ENCODE measurements at regions not wholly inside any gene's neighbourhood (a gene's known extent, or its start where the extent isn't known, plus 50 kb on each side); places are given as distances from the start of the nearest gene placed in this dataset.

DNA sequence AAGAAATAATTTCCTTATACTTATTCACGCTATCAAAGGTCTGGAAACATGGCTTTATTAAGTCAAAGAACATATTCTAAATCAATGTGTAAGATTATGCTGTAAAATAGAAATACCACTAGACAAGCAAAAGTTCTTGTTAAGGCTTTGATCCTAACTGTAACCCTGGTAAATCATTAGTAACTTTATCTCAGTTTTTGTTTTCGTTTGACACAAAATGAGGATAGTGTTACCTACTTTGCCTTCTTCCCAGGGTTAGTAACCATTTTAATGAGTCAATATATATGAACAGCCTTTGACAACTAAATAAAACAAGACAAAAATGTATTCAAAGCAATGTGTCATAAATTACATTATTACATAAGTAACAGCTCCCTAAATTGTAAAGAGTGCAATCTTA is 1336.3 kb downstream of the FAM181B start:
- Mint-ChIP-seq H3K4me3 (no peak overlapping the region), H3K36me3 (no peaks in the 10 kb centered on the region), H3K27me3 (ENCODE audit: insufficient read depth, low read depth) (no peaks in the 10 kb centered on the region), H3K27ac (no peak overlapping the region), H3K9me3 (no peaks in the 10 kb centered on the region), H3K4me1 (no peaks in the 10 kb centered on the region)
- Histone ChIP-seq H3K79me2 (ENCODE audit: low read depth) (no peaks in the 10 kb centered on the region), H3K27ac (no peak overlapping the region), H3K9ac (no peak overlapping the region), H3K4me1 (no peaks in the 10 kb centered on the region), H2AFZ (replicated peaks) (no peak overlapping the region), H3K4me2 (no peak overlapping the region), H3K36me3 (no peaks in the 10 kb centered on the region), H3K9me3 (ENCODE audit: low read depth) (no peaks in the 10 kb centered on the region), H3K27me3 (no peaks in the 10 kb centered on the region), H3K4me3 (no peak overlapping the region), H4K20me1 (ENCODE audit: low read depth) (no peaks in the 10 kb centered on the region), H3F3A (ENCODE audit: low read depth) (no peaks in the 10 kb centered on the region)
- TF ChIP-seq, protein P1, sequence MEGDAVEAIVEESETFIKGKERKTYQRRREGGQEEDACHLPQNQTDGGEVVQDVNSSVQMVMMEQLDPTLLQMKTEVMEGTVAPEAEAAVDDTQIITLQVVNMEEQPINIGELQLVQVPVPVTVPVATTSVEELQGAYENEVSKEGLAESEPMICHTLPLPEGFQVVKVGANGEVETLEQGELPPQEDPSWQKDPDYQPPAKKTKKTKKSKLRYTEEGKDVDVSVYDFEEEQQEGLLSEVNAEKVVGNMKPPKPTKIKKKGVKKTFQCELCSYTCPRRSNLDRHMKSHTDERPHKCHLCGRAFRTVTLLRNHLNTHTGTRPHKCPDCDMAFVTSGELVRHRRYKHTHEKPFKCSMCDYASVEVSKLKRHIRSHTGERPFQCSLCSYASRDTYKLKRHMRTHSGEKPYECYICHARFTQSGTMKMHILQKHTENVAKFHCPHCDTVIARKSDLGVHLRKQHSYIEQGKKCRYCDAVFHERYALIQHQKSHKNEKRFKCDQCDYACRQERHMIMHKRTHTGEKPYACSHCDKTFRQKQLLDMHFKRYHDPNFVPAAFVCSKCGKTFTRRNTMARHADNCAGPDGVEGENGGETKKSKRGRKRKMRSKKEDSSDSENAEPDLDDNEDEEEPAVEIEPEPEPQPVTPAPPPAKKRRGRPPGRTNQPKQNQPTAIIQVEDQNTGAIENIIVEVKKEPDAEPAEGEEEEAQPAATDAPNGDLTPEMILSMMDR (IDR thresholded peaks at IDR 0.05), result no peak
- TF ChIP-seq EZH2phosphoT487 (IDR thresholded peaks at IDR 0.05) (no peak), EZH2 (IDR thresholded peaks at IDR 0.05) (no peak)
- no peak for DNase-seq (ENCODE audit: low spot score)

DNA sequence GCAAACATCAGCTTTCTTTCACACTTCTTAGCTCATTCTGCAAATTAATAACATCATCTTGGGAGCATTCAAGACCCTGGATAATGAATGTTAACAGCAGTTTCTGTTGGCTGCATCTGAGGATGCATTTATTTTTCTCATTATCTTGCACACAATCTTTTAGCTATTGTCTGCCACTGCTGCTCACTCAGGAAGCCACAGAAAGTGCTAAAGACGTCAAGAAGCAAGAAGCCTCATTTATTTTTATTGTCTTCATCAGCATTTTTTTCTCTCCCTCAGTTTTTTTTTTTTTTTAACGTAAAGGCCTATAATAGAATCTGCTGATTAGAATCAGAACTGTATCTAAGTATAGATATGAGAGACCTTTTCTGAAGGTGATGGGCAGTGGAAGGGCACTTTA is 1339.4 kb downstream of the FAM181B start:
- Histone ChIP-seq H3K9ac (no peak overlapping the region), H3K4me3 (no peak overlapping the region), H3F3A (ENCODE audit: low read depth) (no peaks in the 10 kb centered on the region), H2AFZ (replicated peaks) (no peak overlapping the region), H4K20me1 (ENCODE audit: low read depth) (no peaks in the 10 kb centered on the region), H3K4me2 (no peak overlapping the region), H3K4me1 (no peaks in the 10 kb centered on the region), H3K27me3 (no peaks in the 10 kb centered on the region), H3K27ac (no peak overlapping the region), H3K36me3 (no peaks in the 10 kb centered on the region), H3K79me2 (ENCODE audit: low read depth) (no peaks in the 10 kb centered on the region), H3K9me3 (ENCODE audit: low read depth) (no peaks in the 10 kb centered on the region)
- no peaks in the 10 kb centered on the region for H3K4me1 Mint-ChIP-seq
- no peaks in the 10 kb centered on the region for H3K9me3 Mint-ChIP-seq
- no peaks in the 10 kb centered on the region for H3K27me3 Mint-ChIP-seq (ENCODE audit: insufficient read depth, low read depth)
- no peak for TF ChIP-seq EZH2phosphoT487 (IDR thresholded peaks at IDR 0.05)
- TF ChIP-seq, protein P1 (IDR thresholded peaks at IDR 0.05), result no peak
- no peak for TF ChIP-seq EZH2 (IDR thresholded peaks at IDR 0.05)
- no peak for DNase-seq (ENCODE audit: low spot score)
- no peaks in the 10 kb centered on the region for H3K36me3 Mint-ChIP-seq
- H3K4me3 Mint-ChIP-seq, result no peak overlapping the region
- no peak overlapping the region for H3K27ac Mint-ChIP-seq

DNA sequence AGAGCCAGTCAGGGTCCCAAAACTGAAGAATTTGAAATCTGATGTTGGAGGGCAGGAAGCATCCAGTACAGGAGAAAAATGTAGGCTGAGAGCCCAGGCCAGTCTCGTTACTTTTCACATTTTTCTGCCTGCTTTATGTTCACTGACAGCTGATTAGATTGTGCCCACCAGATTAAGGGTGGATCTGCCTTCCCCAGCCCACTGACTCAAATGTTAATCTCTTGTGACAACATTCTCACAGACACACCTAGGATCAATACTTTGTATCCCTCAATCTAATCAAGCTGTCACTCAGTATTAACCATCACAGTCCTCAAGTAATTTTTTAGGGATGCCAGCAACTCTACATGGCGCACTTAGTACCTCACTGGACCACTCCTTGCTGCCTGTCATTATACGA is 1345.3 kb downstream of the FAM181B start:
- H3K27ac Mint-ChIP-seq, result no peak overlapping the region
- no peaks in the 10 kb centered on the region for H3K4me1 Mint-ChIP-seq
- H3K4me1 ChIP-seq, result no peaks in the 10 kb centered on the region
- H3K9me3 Mint-ChIP-seq, result peaks cover 2% of the 10 kb centered on the region
- H3K4me3 Mint-ChIP-seq, result no peak overlapping the region
- H3K79me2 ChIP-seq (ENCODE audit: low read depth), result no peaks in the 10 kb centered on the region
- H3F3A ChIP-seq (ENCODE audit: low read depth), result no peaks in the 10 kb centered on the region
- no peaks in the 10 kb centered on the region for H4K20me1 ChIP-seq (ENCODE audit: low read depth)
- no peak overlapping the region for H3K27ac ChIP-seq
- H2AFZ ChIP-seq (replicated peaks), result no peak overlapping the region
- no peak for TF ChIP-seq EZH2phosphoT487 (IDR thresholded peaks at IDR 0.05)
- TF ChIP-seq, protein P1 (IDR thresholded peaks at IDR 0.05), result no peak
- TF ChIP-seq EZH2 (IDR thresholded peaks at IDR 0.05), result no peak
- no peaks in the 10 kb centered on the region for H3K36me3 ChIP-seq
- H3K9me3 ChIP-seq (ENCODE audit: low read depth), result no peaks in the 10 kb centered on the region
- no peaks in the 10 kb centered on the region for H3K27me3 ChIP-seq
- no peak overlapping the region for H3K4me3 ChIP-seq
- no peak for DNase-seq (ENCODE audit: low spot score)
- H3K4me2 ChIP-seq, result no peak overlapping the region
- no peak overlapping the region for H3K9ac ChIP-seq
- no peaks in the 10 kb centered on the region for H3K27me3 Mint-ChIP-seq (ENCODE audit: insufficient read depth, low read depth)
- no peaks in the 10 kb centered on the region for H3K36me3 Mint-ChIP-seq

DNA sequence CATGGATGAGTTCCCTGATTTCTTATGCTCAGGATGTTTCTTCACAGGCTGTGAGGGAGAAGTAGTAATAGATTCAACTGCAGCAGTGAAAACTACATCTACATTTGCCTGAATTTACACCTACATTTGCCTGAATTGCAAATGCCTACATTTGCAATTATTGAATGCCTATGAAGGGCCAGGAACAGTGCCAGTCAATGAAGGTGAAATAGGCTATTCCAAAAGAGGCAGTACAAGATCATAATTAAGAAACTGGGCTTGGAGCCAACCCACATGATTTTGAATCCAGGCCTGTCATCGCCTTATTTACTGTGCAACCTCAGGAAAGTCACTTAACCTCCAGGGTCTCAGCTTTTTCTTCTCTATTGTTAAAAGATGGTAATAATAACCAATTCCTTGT is 1353.3 kb downstream of the FAM181B start:
- TF ChIP-seq EZH2phosphoT487 (IDR thresholded peaks at IDR 0.05), result no peak
- TF ChIP-seq, protein P1 (IDR thresholded peaks at IDR 0.05), result no peak
- no peak for TF ChIP-seq EZH2 (IDR thresholded peaks at IDR 0.05)
- no peaks in the 10 kb centered on the region for H3K27me3 ChIP-seq
- H3K4me1 ChIP-seq, result no peaks in the 10 kb centered on the region
- Mint-ChIP-seq H3K9me3 (peaks cover 2% of the 10 kb centered on the region), H3K4me1 (no peaks in the 10 kb centered on the region), H3K27ac (no peak overlapping the region), H3K4me3 (no peak overlapping the region), H3K27me3 (ENCODE audit: insufficient read depth, low read depth) (no peaks in the 10 kb centered on the region), H3K36me3 (no peaks in the 10 kb centered on the region)
- H4K20me1 ChIP-seq (ENCODE audit: low read depth), result no peaks in the 10 kb centered on the region
- H3K79me2 ChIP-seq (ENCODE audit: low read depth), result no peaks in the 10 kb centered on the region
- H3K36me3 ChIP-seq, result no peaks in the 10 kb centered on the region
- DNase-seq (ENCODE audit: low spot score), result no peak
- no peaks in the 10 kb centered on the region for H3K9me3 ChIP-seq (ENCODE audit: low read depth)
- H2AFZ ChIP-seq (replicated peaks), result no peak overlapping the region
- H3K9ac ChIP-seq, result no peak overlapping the region
- no peak overlapping the region for H3K27ac ChIP-seq
- no peaks in the 10 kb centered on the region for H3F3A ChIP-seq (ENCODE audit: low read depth)
- no peak overlapping the region for H3K4me3 ChIP-seq
- no peak overlapping the region for H3K4me2 ChIP-seq

All from neural progenitor cell (in vitro differentiated cells).